OCI-LY7 (cell line): ENCODE measurements at regions not wholly inside any gene's neighbourhood (a gene's known extent, or its start where the extent isn't known, plus 50 kb on each side); places are given as distances from the start of the nearest gene placed in this dataset.

Experiments
- BruUV-seq: library from RNA; stranded (reverse); fragments of 400-500 nt; replicated peaks from 2 replicates; lab custom pipeline; 2021; lab: Mats Ljungman, UMichigan
- CTCF ChIA-PET: fragments of 300-600 bp; sonication (Branson Sonifier 250); formaldehyde crosslinking; loops from one replicate; lab custom pipeline; 2022; ENCODE audit warnings: antibody characterized with exemption; ENCODE audit not compliant: unreplicated experiment; lab: Charles Lee
- POLR2A ChIA-PET: fragments of 300-600 bp; sonication (Branson Sonifier 250); formaldehyde crosslinking; loops from one replicate; lab custom pipeline; 2022; ENCODE audit warnings: antibody characterized with exemption; lab: Charles Lee
- DNase-seq: peaks from one replicate; pipeline ENCODE4 v3.0.0-alpha.2; 2015; ENCODE audit warnings: low spot score
- H2AFZ ChIP-seq: fragments of 200-600 bp; sonication (generic), shearing (Covaris generic); 2 replicates; pipeline ENCODE4 v1.6.1; 2014; ENCODE audit warnings: mild to moderate bottlenecking, antibody characterized with exemption, low read length, moderate library complexity
- H3K27ac ChIP-seq: fragments of 200-600 bp; sonication (generic); 2 replicates; pipeline ENCODE4 v1.5.1; 2014; ENCODE audit warnings: mixed run types, low read depth, mild to moderate bottlenecking, moderate library complexity, low read length, inconsistent platforms; ENCODE audit not compliant: poor library complexity, severe bottlenecking
- H3K36me3 ChIP-seq: fragments of 200-600 bp; sonication (generic); 2 replicates; pipeline ENCODE4 v1.6.1; 2014; ENCODE audit warnings: mild to moderate bottlenecking, antibody characterized with exemption, low read length, moderate library complexity, mixed read lengths; ENCODE audit not compliant: insufficient read depth
- H3K4me1 ChIP-seq: fragments of 200-600 bp; sonication (generic); 2 replicates; pipeline ENCODE4 v1.5.1; 2014; ENCODE audit warnings: mild to moderate bottlenecking, low read length; ENCODE audit not compliant: insufficient read depth, poor library complexity, severe bottlenecking
- H3K4me2 ChIP-seq: fragments of 200-600 bp; sonication (generic); 2 replicates; pipeline ENCODE4 v1.6.1; 2014; ENCODE audit warnings: mild to moderate bottlenecking, low read length
- H3K4me3 ChIP-seq: fragments of 200-600 bp; sonication (generic); 2 replicates; pipeline ENCODE4 v1.5.1; 2014; ENCODE audit warnings: mild to moderate bottlenecking, low read depth, low read length; ENCODE audit not compliant: poor library complexity, severe bottlenecking
- H3K79me2 ChIP-seq: fragments of 200-600 bp; sonication (generic); 2 replicates; pipeline ENCODE4 v1.6.1; 2016; ENCODE audit warnings: low read depth, mild to moderate bottlenecking, low read length, moderate library complexity, mixed read lengths; ENCODE audit not compliant: insufficient read depth
- H3K9me2 ChIP-seq: fragments of 200-600 bp; sonication (generic); 2 replicates; pipeline ENCODE4 v1.6.1; 2016; ENCODE audit warnings: mild to moderate bottlenecking, low read length, mixed read lengths; ENCODE audit not compliant: insufficient read depth
- H3K9me3 ChIP-seq: fragments of 200-600 bp; sonication (generic); 2 replicates; pipeline ENCODE4 v1.6.1; 2014; ENCODE audit warnings: mild to moderate bottlenecking, mixed run types, low read length, mixed read lengths
- H4K20me1 ChIP-seq: fragments of 200-600 bp; sonication (generic); 2 replicates; pipeline ENCODE4 v1.6.1; 2014; ENCODE audit warnings: mild to moderate bottlenecking, antibody characterized with exemption, low read length, moderate library complexity, mixed read lengths; ENCODE audit not compliant: insufficient read depth
- EZH2phosphoT487 ChIP-seq: fragments of 200-600 bp; sonication (generic); IDR thresholded peaks from 2 replicates; pipeline ENCODE4 v1.6.1; 2018; ENCODE audit warnings: low read depth, borderline replicate concordance, mild to moderate bottlenecking, mixed run types, antibody characterized with exemption, low read length, moderate library complexity, mixed read lengths
- intact Hi-C: fragments of 100-400 bp; cut with micrococcal nuclease; formaldehyde crosslinking; loops from one replicate; pipeline ENCODE4 v1.10.0; 2022; ENCODE audit not compliant: unreplicated experiment
- TF ChIP-seq, protein P1 (sequence below): fragments of 200-600 bp; sonication (generic); conservative IDR thresholded peaks from 2 replicates; pipeline ENCODE4 v1.5.1; 2014; ENCODE audit warnings: mild to moderate bottlenecking, antibody characterized with exemption, low read length, moderate library complexity, mixed read lengths

DNA sequence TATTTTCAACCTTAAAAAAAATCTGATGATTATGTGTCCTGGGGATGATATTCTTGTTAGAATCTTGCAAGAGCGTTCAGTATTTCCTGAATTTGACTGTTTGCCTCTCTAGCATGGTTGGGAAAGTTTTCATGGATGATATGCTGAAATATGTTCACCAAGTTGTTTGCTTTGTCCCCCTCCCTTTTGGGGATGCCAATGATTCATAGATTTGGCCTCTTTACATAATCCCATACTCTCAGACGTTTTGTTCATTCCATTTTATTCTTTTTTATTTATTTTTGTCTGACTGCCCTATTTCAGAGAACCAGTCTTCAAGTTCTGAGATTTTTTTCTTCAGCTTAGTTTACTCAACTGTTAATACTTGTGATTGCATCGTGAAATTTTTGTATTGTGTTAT is 415.1 kb downstream of the FAM47B start:
- CTCF ChIA-PET: no interaction called here
- H3K4me2 ChIP-seq: no peak overlapping the region

GRCh38 chrX:35362866-35363265 is 420.3 kb downstream of the FAM47B start:
- H3K4me1 ChIP-seq: no peaks in the 10 kb centered on the region
- TF ChIP-seq, protein P1, sequence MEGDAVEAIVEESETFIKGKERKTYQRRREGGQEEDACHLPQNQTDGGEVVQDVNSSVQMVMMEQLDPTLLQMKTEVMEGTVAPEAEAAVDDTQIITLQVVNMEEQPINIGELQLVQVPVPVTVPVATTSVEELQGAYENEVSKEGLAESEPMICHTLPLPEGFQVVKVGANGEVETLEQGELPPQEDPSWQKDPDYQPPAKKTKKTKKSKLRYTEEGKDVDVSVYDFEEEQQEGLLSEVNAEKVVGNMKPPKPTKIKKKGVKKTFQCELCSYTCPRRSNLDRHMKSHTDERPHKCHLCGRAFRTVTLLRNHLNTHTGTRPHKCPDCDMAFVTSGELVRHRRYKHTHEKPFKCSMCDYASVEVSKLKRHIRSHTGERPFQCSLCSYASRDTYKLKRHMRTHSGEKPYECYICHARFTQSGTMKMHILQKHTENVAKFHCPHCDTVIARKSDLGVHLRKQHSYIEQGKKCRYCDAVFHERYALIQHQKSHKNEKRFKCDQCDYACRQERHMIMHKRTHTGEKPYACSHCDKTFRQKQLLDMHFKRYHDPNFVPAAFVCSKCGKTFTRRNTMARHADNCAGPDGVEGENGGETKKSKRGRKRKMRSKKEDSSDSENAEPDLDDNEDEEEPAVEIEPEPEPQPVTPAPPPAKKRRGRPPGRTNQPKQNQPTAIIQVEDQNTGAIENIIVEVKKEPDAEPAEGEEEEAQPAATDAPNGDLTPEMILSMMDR: no peak
- TF ChIP-seq EZH2phosphoT487: no peak
- intact Hi-C loops: no loop called here
- H2AFZ ChIP-seq: no peak overlapping the region
- no peaks in the 10 kb centered on the region for H3K9me2 ChIP-seq
- H3K27ac ChIP-seq: no peak overlapping the region
- no peak overlapping the region for H3K4me3 ChIP-seq
- CTCF ChIA-PET: no interaction called here
- DNase-seq: no peak
- no TSS peak for BruUV-seq
- no peak overlapping the region for H3K4me2 ChIP-seq
- H3K9me3 ChIP-seq: no peaks in the 10 kb centered on the region
- no peaks in the 10 kb centered on the region for H3K79me2 ChIP-seq
- H3K36me3 ChIP-seq: no peaks in the 10 kb centered on the region
- POLR2A ChIA-PET: no interaction called here
- H4K20me1 ChIP-seq: no peaks in the 10 kb centered on the region

More for the DNA sequence above, 415.1 kb downstream of the FAM47B start:
- Histone ChIP-seq H3K36me3 (no peaks in the 10 kb centered on the region), H3K9me2 (no peaks in the 10 kb centered on the region), H3K79me2 (no peaks in the 10 kb centered on the region), H3K9me3 (no peaks in the 10 kb centered on the region), H3K4me1 (no peaks in the 10 kb centered on the region), H2AFZ (no peak overlapping the region), H3K27ac (no peak overlapping the region), H4K20me1 (no peaks in the 10 kb centered on the region), H3K4me3 (no peak overlapping the region)
- POLR2A ChIA-PET: no interaction called here
- TF ChIP-seq, protein P1: no peak
- TF ChIP-seq EZH2phosphoT487: no peak
- no TSS peak for BruUV-seq
- intact Hi-C loops: no loop called here
- DNase-seq: no peak

DNA sequence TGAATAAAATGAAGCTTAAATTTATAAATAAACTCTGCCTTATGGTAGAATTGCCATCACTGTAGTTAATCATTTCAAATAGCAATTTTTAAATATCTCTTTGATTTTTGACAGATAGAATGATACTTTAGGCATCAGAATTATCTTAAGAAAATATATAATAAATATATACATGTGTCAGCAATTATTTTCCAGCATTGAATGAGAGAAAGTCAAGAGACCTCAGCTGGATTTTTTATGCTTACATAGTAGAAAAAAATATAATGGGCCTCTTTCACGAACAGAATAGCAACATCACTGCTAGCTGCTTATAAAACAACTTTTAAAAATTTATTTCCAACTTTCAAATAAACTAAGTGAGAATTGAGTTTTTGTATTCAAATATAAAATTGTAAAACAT is 424.0 kb upstream of the MAGEB16 start:
- Histone ChIP-seq H3K9me3 (no peaks in the 10 kb centered on the region), H3K4me3 (no peak overlapping the region), H3K4me1 (no peaks in the 10 kb centered on the region), H3K79me2 (no peaks in the 10 kb centered on the region), H3K4me2 (no peak overlapping the region), H3K36me3 (no peaks in the 10 kb centered on the region), H3K9me2 (no peaks in the 10 kb centered on the region), H2AFZ (no peak overlapping the region), H3K27ac (no peak overlapping the region), H4K20me1 (no peaks in the 10 kb centered on the region)
- CTCF ChIA-PET: no interaction called here
- POLR2A ChIA-PET: no interaction called here
- no TSS peak for BruUV-seq
- TF ChIP-seq, protein P1: no peak
- no peak for TF ChIP-seq EZH2phosphoT487
- intact Hi-C loops: no loop called here
- no peak for DNase-seq
